HG03045 (cell line): ENCODE measurements at regions not wholly inside any gene's neighbourhood (a gene's known extent, or its start where the extent isn't known, plus 50 kb on each side); places are given as distances from the start of the nearest gene placed in this dataset.
"Not testable (repeated sequence)": the region's sequence is repeated elsewhere in the genome, so short reads cannot be mapped to it uniquely, and the experiment has no call there.

Experiments used
- ATAC-seq: cut with Tn5 transposase; IDR thresholded peaks from one replicate; pipeline ENCODE4 v1.9.1; 2021; ENCODE audit warnings: mild to moderate bottlenecking, moderate library complexity; ENCODE audit not compliant: unreplicated experiment

GRCh38 chr11:33974804-33975203 is 76.7 kb upstream of the CAPRIN1 start:
- ATAC-seq: no peak

GRCh38 chr11:33971530-33971929 is 79.7 kb upstream of the LMO2 start:
- ATAC-seq: not testable (repeated sequence)

GRCh38 chr11:33970984-33971466 is 79.1 kb upstream of the LMO2 start:
- no peak for ATAC-seq

GRCh38 chr11:33967451-33967850 is 75.6 kb upstream of the LMO2 start:
- no peak for ATAC-seq

- ATAC-seq: no peak
Measured at GRCh38 chr11:33965032-33965431, 73.2 kb upstream of the LMO2 start.

- no peak for ATAC-seq
Measured at GRCh38 chr11:33959855-33960400, 68.1 kb upstream of the LMO2 start.

GRCh38 chr11:33957304-33957917 is 65.5 kb upstream of the LMO2 start:
- no peak for ATAC-seq

- no peak for ATAC-seq
Measured at GRCh38 chr11:33956611-33957010, 64.7 kb upstream of the LMO2 start.

- ATAC-seq: no peak
Measured at GRCh38 chr11:33953289-33953688, 61.4 kb upstream of the LMO2 start.

GRCh38 chr11:33952805-33953204 is 60.9 kb upstream of the LMO2 start:
- no peak for ATAC-seq

GRCh38 chr11:33949252-33949913 is 57.5 kb upstream of the LMO2 start:
- ATAC-seq: no peak

GRCh38 chr11:33948494-33948893 is 56.6 kb upstream of the LMO2 start:
- ATAC-seq: no peak

GRCh38 chr11:33947918-33948317 is 56.0 kb upstream of the LMO2 start:
- ATAC-seq: not testable (repeated sequence)

- ATAC-seq: no peak
Measured at GRCh38 chr11:33946930-33947329, 55.1 kb upstream of the LMO2 start.

- no peak for ATAC-seq
Measured at GRCh38 chr11:33945481-33946268, 53.8 kb upstream of the LMO2 start.

- no peak for ATAC-seq
Measured at GRCh38 chr11:33944693-33945424, 53.0 kb upstream of the LMO2 start.

GRCh38 chr11:33944345-33944692 is 52.4 kb upstream of the LMO2 start:
- no peak for ATAC-seq

- ATAC-seq: peak; percentile 58
Measured at GRCh38 chr11:33942954-33943353, 51.1 kb upstream of the LMO2 start.

- ATAC-seq: no peak
Measured at GRCh38 chr11:33941637-33942160, 49.8 kb upstream of the LMO2 start.
